ENCODE measurements at regions not wholly inside any gene's neighbourhood (a gene's known extent, or its start where the extent isn't known, plus 50 kb on each side); places are given as distances from the start of the nearest gene placed in this dataset.

GRCh38 chr13:68345963-68346531, 1115.9 kb upstream of the PCDH9 start:
- Histone ChIP-seq H3K27me3 (ENCODE audit: control insufficient read depth, insufficient read depth, low read length) (no peaks in the 10 kb centered on the region), H2AFZ (ENCODE audit: low read length) (no peak overlapping the region), H3K36me3 (ENCODE audit: control insufficient read depth, insufficient read depth, low read length) (no peaks in the 10 kb centered on the region), H3K9me3 (ENCODE audit: control insufficient read depth, insufficient read depth, low read depth, low read length) (no peaks in the 10 kb centered on the region), H3K4me1 (ENCODE audit: control insufficient read depth, extremely low read depth, insufficient read depth, low read length) (no peaks in the 10 kb centered on the region), H3K4me3 (replicated peaks in 1 of 4; ENCODE audit: control extremely low read depth in 1 of 4, insufficient read depth in 1 of 4, low read depth in 3 of 4, low read length in 4 of 4) (no peak overlapping the region), H3K27ac (ENCODE audit: insufficient read depth, low read length) (no peak overlapping the region), H3K4me2 (ENCODE audit: extremely low read depth, insufficient read depth, low read length) (no peak overlapping the region), H3K79me2 (ENCODE audit: control insufficient read depth, insufficient read depth, low read length) (no peaks in the 10 kb centered on the region), H3K9ac (ENCODE audit: insufficient read depth, low read length) (no peak overlapping the region), H4K20me1 (ENCODE audit: control insufficient read depth, extremely low read depth, insufficient read depth, low read length) (no peaks in the 10 kb centered on the region)
- TF ChIP-seq, protein P1, sequence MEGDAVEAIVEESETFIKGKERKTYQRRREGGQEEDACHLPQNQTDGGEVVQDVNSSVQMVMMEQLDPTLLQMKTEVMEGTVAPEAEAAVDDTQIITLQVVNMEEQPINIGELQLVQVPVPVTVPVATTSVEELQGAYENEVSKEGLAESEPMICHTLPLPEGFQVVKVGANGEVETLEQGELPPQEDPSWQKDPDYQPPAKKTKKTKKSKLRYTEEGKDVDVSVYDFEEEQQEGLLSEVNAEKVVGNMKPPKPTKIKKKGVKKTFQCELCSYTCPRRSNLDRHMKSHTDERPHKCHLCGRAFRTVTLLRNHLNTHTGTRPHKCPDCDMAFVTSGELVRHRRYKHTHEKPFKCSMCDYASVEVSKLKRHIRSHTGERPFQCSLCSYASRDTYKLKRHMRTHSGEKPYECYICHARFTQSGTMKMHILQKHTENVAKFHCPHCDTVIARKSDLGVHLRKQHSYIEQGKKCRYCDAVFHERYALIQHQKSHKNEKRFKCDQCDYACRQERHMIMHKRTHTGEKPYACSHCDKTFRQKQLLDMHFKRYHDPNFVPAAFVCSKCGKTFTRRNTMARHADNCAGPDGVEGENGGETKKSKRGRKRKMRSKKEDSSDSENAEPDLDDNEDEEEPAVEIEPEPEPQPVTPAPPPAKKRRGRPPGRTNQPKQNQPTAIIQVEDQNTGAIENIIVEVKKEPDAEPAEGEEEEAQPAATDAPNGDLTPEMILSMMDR (conservative IDR thresholded peaks at IDR 0.05 in 1 of 2, IDR thresholded peaks at IDR 0.05 in 1 of 2; ENCODE audit: low read depth in 1 of 2, low read length in 2 of 2): no peak
- no peak for TF ChIP-seq EZH2 (IDR thresholded peaks at IDR 0.05; ENCODE audit: low read length, missing control alignments)
- no peak for DNase-seq (ENCODE audit: low read depth in 2 of 2)

DNA sequence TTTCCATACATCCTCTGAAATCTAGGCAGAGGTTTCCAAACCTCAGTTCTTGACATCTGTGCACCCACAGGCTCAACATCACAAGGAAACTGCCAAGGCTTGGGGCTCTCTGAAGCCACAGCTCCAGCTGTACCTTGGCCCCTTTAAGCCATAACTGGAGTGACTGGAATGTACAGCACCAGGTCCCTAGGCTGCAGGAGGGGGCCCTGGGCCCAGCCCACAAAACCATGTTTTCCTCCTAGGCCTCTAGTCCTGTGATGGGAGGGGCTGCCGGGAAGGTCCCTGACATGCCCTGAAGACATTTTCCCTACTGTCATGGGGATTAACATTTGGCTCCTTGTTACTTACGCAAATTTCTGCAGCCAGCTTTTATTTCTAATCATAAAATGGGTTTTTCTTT, 1093.0 kb upstream of the PCDH9 start:
- no peak overlapping the region for H3K4me2 ChIP-seq (ENCODE audit: extremely low read depth, insufficient read depth, low read length)
- no peaks in the 10 kb centered on the region for H3K9me3 ChIP-seq (ENCODE audit: control insufficient read depth, insufficient read depth, low read depth, low read length)
- H3K27me3 ChIP-seq (ENCODE audit: control insufficient read depth, insufficient read depth, low read length): no peaks in the 10 kb centered on the region
- no peaks in the 10 kb centered on the region for H3K4me1 ChIP-seq (ENCODE audit: control insufficient read depth, extremely low read depth, insufficient read depth, low read length)
- no peaks in the 10 kb centered on the region for H3K36me3 ChIP-seq (ENCODE audit: control insufficient read depth, insufficient read depth, low read length)
- no peak for DNase-seq (ENCODE audit: low read depth in 2 of 2)
- H4K20me1 ChIP-seq (ENCODE audit: control insufficient read depth, extremely low read depth, insufficient read depth, low read length): no peaks in the 10 kb centered on the region
- H2AFZ ChIP-seq (ENCODE audit: low read length): no peak overlapping the region
- no peak overlapping the region for H3K27ac ChIP-seq (ENCODE audit: insufficient read depth, low read length)
- H3K9ac ChIP-seq (ENCODE audit: insufficient read depth, low read length): no peak overlapping the region
- no peak overlapping the region for H3K4me3 ChIP-seq (replicated peaks in 1 of 4; ENCODE audit: control extremely low read depth in 1 of 4, insufficient read depth in 1 of 4, low read depth in 3 of 4, low read length in 4 of 4)
- TF ChIP-seq, protein P1 (conservative IDR thresholded peaks at IDR 0.05 in 1 of 2, IDR thresholded peaks at IDR 0.05 in 1 of 2; ENCODE audit: low read depth in 1 of 2, low read length in 2 of 2): no peak
- no peak for TF ChIP-seq EZH2 (IDR thresholded peaks at IDR 0.05; ENCODE audit: low read length, missing control alignments)
- no peaks in the 10 kb centered on the region for H3K79me2 ChIP-seq (ENCODE audit: control insufficient read depth, insufficient read depth, low read length)

DNA sequence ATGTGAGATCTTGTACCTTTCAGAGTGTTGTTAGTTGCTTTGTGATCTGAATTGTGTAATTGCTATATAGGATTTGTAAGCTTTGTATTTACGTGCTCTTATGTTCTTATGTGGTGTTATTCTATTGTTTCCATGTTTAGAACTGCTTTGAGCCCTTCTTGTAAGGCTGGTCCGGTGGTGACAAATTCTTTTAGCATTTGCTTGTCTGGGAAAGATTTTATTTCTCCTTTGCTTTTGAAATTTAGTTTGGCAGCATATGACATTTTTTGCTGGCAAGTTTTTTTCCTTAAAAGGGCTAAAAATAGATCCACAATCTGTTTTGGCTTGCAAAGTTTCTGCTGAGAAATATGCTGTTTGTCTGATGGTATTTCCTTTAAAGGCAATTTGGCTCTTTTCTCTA, 1089.2 kb upstream of the PCDH9 start:
- Histone ChIP-seq H2AFZ (ENCODE audit: low read length) (no peak overlapping the region), H3K9me3 (ENCODE audit: control insufficient read depth, insufficient read depth, low read depth, low read length) (no peaks in the 10 kb centered on the region), H3K79me2 (ENCODE audit: control insufficient read depth, insufficient read depth, low read length) (no peaks in the 10 kb centered on the region), H3K27me3 (ENCODE audit: control insufficient read depth, insufficient read depth, low read length) (no peaks in the 10 kb centered on the region), H3K27ac (ENCODE audit: insufficient read depth, low read length) (no peak overlapping the region), H4K20me1 (ENCODE audit: control insufficient read depth, extremely low read depth, insufficient read depth, low read length) (no peaks in the 10 kb centered on the region), H3K4me3 (replicated peaks in 1 of 4; ENCODE audit: control extremely low read depth in 1 of 4, insufficient read depth in 1 of 4, low read depth in 3 of 4, low read length in 4 of 4) (no peak overlapping the region), H3K4me1 (ENCODE audit: control insufficient read depth, extremely low read depth, insufficient read depth, low read length) (no peaks in the 10 kb centered on the region), H3K9ac (ENCODE audit: insufficient read depth, low read length) (no peak overlapping the region), H3K36me3 (ENCODE audit: control insufficient read depth, insufficient read depth, low read length) (no peaks in the 10 kb centered on the region), H3K4me2 (ENCODE audit: extremely low read depth, insufficient read depth, low read length) (no peak overlapping the region)
- peak in 1 of 2 donors; percentile 2 for DNase-seq (ENCODE audit: low read depth in 2 of 2)
- TF ChIP-seq, protein P1 (conservative IDR thresholded peaks at IDR 0.05 in 1 of 2, IDR thresholded peaks at IDR 0.05 in 1 of 2; ENCODE audit: low read depth in 1 of 2, low read length in 2 of 2): no peak
- TF ChIP-seq EZH2 (IDR thresholded peaks at IDR 0.05; ENCODE audit: low read length, missing control alignments): no peak

Data from fibroblast of lung (primary cell).